K562 (cell line): ENCODE measurements at regions not wholly inside any gene's neighbourhood (a gene's known extent, or its start where the extent isn't known, plus 50 kb on each side); places are given as distances from the start of the nearest gene placed in this dataset.

Experiments
- ATAC-seq: fragments of 200-7000 bp; cut with Tn5 transposase; 3 replicates; pipeline ENCODE4 v1.9.1; 2020; ENCODE audit warnings: moderate library complexity
- BruUV-seq: library from RNA; stranded (reverse); fragments of 400-500 nt; replicated peaks from 2 replicates; lab custom pipeline; 2021; lab: Mats Ljungman, UMichigan
- CTCF ChIA-PET: fragments of 300-600 bp; formaldehyde crosslinking; extraction: SDS; loops from one replicate; lab custom pipeline; 2021; ENCODE audit warnings: low intra/inter-chr PET ratio; lab: Yijun Ruan, JAX
- POLR2A ChIA-PET: fragments of 300-600, 350-650 bp; sonication (Branson Sonifier 250); formaldehyde crosslinking; extraction: SDS; loops from one replicate; lab custom pipeline; 2021; ENCODE audit warnings: antibody characterized with exemption, inconsistent platforms; lab: Yijun Ruan, JAX
- DNase-seq, 4 experiments: peaks; one replicate each; pipeline versions ENCODE4 v3.0.0 to v3.0.0-alpha.2; 2011 to 2018; ENCODE audit warnings: low spot score in 3 of 4, mixed read lengths in 3 of 4; ENCODE audit errors: extremely low read depth in 1 of 4
- FAIRE-seq: peaks from 2 replicates; lab custom pipeline; 2011; peaks lifted over from hg19 to GRCh38; lab: Jason Lieb, UNC
- H2AFZ ChIP-seq: 2 replicates; pipeline ENCODE4 v1.6.0; 2011; ENCODE audit warnings: low read depth, low read length, control low read depth, inconsistent platforms
- H3K27ac ChIP-seq: fragments of 200-600 bp; 3 replicates; pipeline ENCODE4 v1.8.0; 2011; ENCODE audit warnings: low read depth, mild to moderate bottlenecking, control low read depth, inconsistent platforms, low read length, moderate library complexity, mixed read lengths; ENCODE audit errors: extremely low read depth
- H3K27me3 ChIP-seq, 2 experiments: fragments of 300-600 bp in 1 of 2; 2 replicates in 1 of 2; 3 replicates in 1 of 2; pipeline versions ENCODE4 v1.6.0 to v1.8.0; 2011; ENCODE audit warnings: inconsistent platforms in 2 of 2, low read length in 2 of 2, mild to moderate bottlenecking in 1 of 2, mixed read lengths in 1 of 2, moderate library complexity in 1 of 2; ENCODE audit not compliant: control insufficient read depth in 2 of 2, insufficient read depth in 2 of 2
- H3K36me3 ChIP-seq: fragments of 300-600 bp; 3 replicates; pipeline ENCODE4 v1.8.0; 2011; ENCODE audit warnings: mild to moderate bottlenecking, low read length, inconsistent platforms; ENCODE audit not compliant: control insufficient read depth, insufficient read depth
- H3K4me1 ChIP-seq, 2 experiments: fragments of 200-600 bp in 1 of 2; replicated peaks in 1 of 2; 2 replicates in 1 of 2; 3 replicates in 1 of 2; pipeline versions ENCODE4 v1.5.1 to v1.8.0; 2011; ENCODE audit warnings: inconsistent platforms in 2 of 2, low read length in 2 of 2, mild to moderate bottlenecking in 1 of 2, mixed read lengths in 1 of 2, moderate library complexity in 1 of 2; ENCODE audit not compliant: control insufficient read depth in 2 of 2, insufficient read depth in 2 of 2
- H3K4me2 ChIP-seq: 2 replicates; pipeline ENCODE4 v1.6.1; 2011; ENCODE audit warnings: low read length, control low read depth, inconsistent platforms, mixed read lengths; ENCODE audit not compliant: insufficient read depth
- H3K4me3 ChIP-seq: fragments of 200-600 bp; sonication (generic), shearing (Covaris generic); 2 replicates; pipeline ENCODE4 v1.5.1; 2016; ENCODE audit warnings: control low read depth, inconsistent platforms
- H3K79me2 ChIP-seq: fragments of 200-600 bp; 3 replicates; pipeline ENCODE4 v1.8.0; 2011; ENCODE audit warnings: low read length, inconsistent platforms; ENCODE audit not compliant: control insufficient read depth, insufficient read depth
- H3K9ac ChIP-seq, 2 experiments: 2 replicates each; pipeline versions ENCODE4 v1.6.0 to v1.6.1; 2011; ENCODE audit warnings: low read depth in 2 of 2, low read length in 2 of 2, control low read depth in 1 of 2, inconsistent platforms in 1 of 2, mild to moderate bottlenecking in 1 of 2, mixed read lengths in 1 of 2; ENCODE audit not compliant: insufficient read depth in 1 of 2
- H3K9me1 ChIP-seq: one replicate; pipeline ENCODE4 v1.6.0; 2011; ENCODE audit warnings: inconsistent platforms, mild to moderate bottlenecking, low read length, moderate library complexity; ENCODE audit not compliant: control insufficient read depth, insufficient read depth
- H3K9me3 ChIP-seq: replicated peaks from 2 replicates; pipeline ENCODE4 v1.5.1; 2011; ENCODE audit warnings: low read depth, low read length, inconsistent platforms; ENCODE audit not compliant: control insufficient read depth, insufficient read depth
- H4K20me1 ChIP-seq: replicated peaks from 2 replicates; pipeline ENCODE4 v1.6.1; 2011; ENCODE audit warnings: low read length, inconsistent platforms, mixed read lengths; ENCODE audit not compliant: control insufficient read depth, insufficient read depth
- ATF3 ChIP-seq, 2 experiments: fragments of 450-650 bp in 1 of 2; sonication (generic) in 1 of 2; formaldehyde crosslinking in 1 of 2; IDR thresholded peaks in 1 of 2; conservative IDR thresholded peaks in 1 of 2; 2 replicates each; pipeline versions ENCODE4 v1.6.1 to v1.8.1; 2016 to 2023; ENCODE audit warnings: mild to moderate bottlenecking in 2 of 2, moderate library complexity in 2 of 2, inconsistent platforms in 1 of 2, missing genetic modification reagents in 1 of 2
- ETV1 ChIP-seq: fragments of 450-650 bp; conservative IDR thresholded peaks from 2 replicates; pipeline ENCODE4 v1.6.1; 2016; ENCODE audit warnings: missing genetic modification characterization, control low read depth, low read depth, missing compliant biosample characterization
- LEF1 ChIP-seq: fragments of 450-650 bp; IDR thresholded peaks from 2 replicates; pipeline ENCODE4 v1.6.1; 2016; ENCODE audit warnings: mild to moderate bottlenecking
- MAFF ChIP-seq: IDR thresholded peaks from 2 replicates; pipeline ENCODE4 v1.6.1; 2012; ENCODE audit warnings: low read length, improper control_type of control experiment
- NFYB ChIP-seq: IDR thresholded peaks from 2 replicates; pipeline ENCODE4 v1.6.1; 2011; ENCODE audit warnings: mild to moderate bottlenecking, moderate library complexity; ENCODE audit not compliant: insufficient read length; ENCODE audit errors: extremely low read depth
- PATZ1 ChIP-seq: fragments of 250-450 bp; sonication (Bioruptor Pico); IDR thresholded peaks from 2 replicates; pipeline ENCODE4 v1.5.0; 2020; ENCODE audit warnings: mild to moderate bottlenecking, borderline replicate concordance
- SAFB2 ChIP-seq: fragments of 200-400 bp; formaldehyde crosslinking; IDR thresholded peaks from 2 replicates; pipeline ENCODE4 v1.6.1; 2018; ENCODE audit warnings: borderline replicate concordance, low read length, low read depth, moderate library complexity; ENCODE audit not compliant: severe bottlenecking
- SIX5 ChIP-seq, 2 experiments: IDR thresholded peaks; 2 replicates each; pipeline ENCODE4 v1.6.1; 2011; ENCODE audit warnings: low read length in 2 of 2, borderline replicate concordance in 1 of 2, low read depth in 1 of 2, mild to moderate bottlenecking in 1 of 2, moderate library complexity in 1 of 2; ENCODE audit not compliant: insufficient read depth in 1 of 2
- ZKSCAN3 ChIP-seq: fragments of 250-450 bp; sonication (Bioruptor Pico); IDR thresholded peaks from 2 replicates; pipeline ENCODE4 v1.4.0; 2020
- ZNF232 ChIP-seq: sonication (generic); formaldehyde crosslinking; IDR thresholded peaks from 2 replicates; pipeline ENCODE4 v1.8.0; 2022; ENCODE audit warnings: mild to moderate bottlenecking, missing genetic modification reagents
- ZNF3 ChIP-seq: fragments of 250-450 bp; sonication (Bioruptor Pico); IDR thresholded peaks from 2 replicates; pipeline ENCODE4 v1.5.0; 2021; ENCODE audit warnings: mild to moderate bottlenecking, moderate library complexity
- ZNF324 ChIP-seq: fragments of 250-450 bp; sonication (Bioruptor Pico); IDR thresholded peaks from 2 replicates; pipeline ENCODE4 v1.4.0; 2020; ENCODE audit warnings: mild to moderate bottlenecking
- ZNF699 ChIP-seq: fragments of 250-450 bp; sonication (Bioruptor Pico); IDR thresholded peaks from 2 replicates; pipeline ENCODE4 v1.8.0; 2021; ENCODE audit warnings: mild to moderate bottlenecking, moderate library complexity; ENCODE audit not compliant: insufficient replicate concordance
- ZNF77 ChIP-seq: fragments of 250-450 bp; sonication (Bioruptor Pico); IDR thresholded peaks from 2 replicates; pipeline ENCODE4 v1.5.0; 2020
- WGBS: fragments of 100-300 bp; shearing (Covaris generic); methylation state at CpG from one replicate; pipeline ENCODE4 v1.1.6; 2016; ENCODE audit warnings: low coverage, mixed read lengths; ENCODE audit not compliant: insufficient coverage; ENCODE audit errors: missing lambda C conversion rate; 5-methylcytosine and 5-hydroxymethylcytosine counted together
- in situ Hi-C: fragments of 300-500 bp; cut with MboI; formaldehyde crosslinking; loops from 4 replicates; pipeline ENCODE4 v1.15.0; 2018; ENCODE audit warnings: inconsistent platforms, mixed read lengths
- intact Hi-C: fragments of 100-400 bp; cut with micrococcal nuclease; formaldehyde crosslinking; loops from 2 replicates; pipeline ENCODE4 v1.14.2; 2022

- no peak overlapping the region for H3K9ac ChIP-seq
- in situ Hi-C loops (no loop called here), intact Hi-C loops (no loop called here)
- no peak for TF ChIP-seq LEF1
- TF ChIP-seq ZNF232, result no peak
- H3K36me3 ChIP-seq, result no peaks in the 10 kb centered on the region
- no peaks in the 10 kb centered on the region for H4K20me1 ChIP-seq
- H3K4me3 ChIP-seq, result no peak overlapping the region
- FAIRE-seq, result no peak
- no peak for DNase-seq
- CTCF ChIA-PET, result interaction anchor here (0.7 to 1.0 kb wide), 2 partner anchors 264 to 558 kb away, joined by 3 to 4 read pairs; no protein-coding TSS in a partner anchor
- H3K27ac ChIP-seq, result no peak overlapping the region
- WGBS, result 0% methylated on average over 3 of the region's 3 CpGs
- H3K9me3 ChIP-seq, result 0 out of 2 replicates have a peak, but pooled peaks cover 1% of the 10 kb centered on the region
- no peaks in the 10 kb centered on the region for H3K9me1 ChIP-seq
- no peak overlapping the region for H2AFZ ChIP-seq
- no peaks in the 10 kb centered on the region for H3K79me2 ChIP-seq
- no peak overlapping the region for H3K4me2 ChIP-seq
- POLR2A ChIA-PET, result no interaction called here
- ATAC-seq, result no peak
- no peaks in the 10 kb centered on the region for H3K4me1 ChIP-seq
- no peaks in the 10 kb centered on the region for H3K27me3 ChIP-seq
- no TSS peak for BruUV-seq
These were observed 344.6 kb upstream of the LCORL start for GRCh38 chr4:18366136-18366535.

GRCh38 chr4:18343581-18343980 lies 322.0 kb upstream of the LCORL start:
- Histone ChIP-seq H3K9me3 (0 out of 2 replicates have a peak, but pooled peaks cover 2% of the 10 kb centered on the region), H3K9ac (no peak overlapping the region), H3K4me1 (no peaks in the 10 kb centered on the region), H3K4me3 (no peak overlapping the region), H3K27me3 (no peaks in the 10 kb centered on the region), H3K27ac (no peak overlapping the region), H3K4me2 (no peak overlapping the region), H4K20me1 (no peaks in the 10 kb centered on the region), H3K36me3 (no peaks in the 10 kb centered on the region), H3K79me2 (no peaks in the 10 kb centered on the region), H3K9me1 (no peaks in the 10 kb centered on the region), H2AFZ (no peak overlapping the region)
- intact Hi-C loops (no loop called here), in situ Hi-C loops (no loop called here)
- under 1% methylated on average over 7 of the region's 7 CpGs for WGBS
- ChIA-PET CTCF (no interaction called here), POLR2A (no interaction called here)
- no peak for ATAC-seq
- no peak for FAIRE-seq
- BruUV-seq, result no TSS peak
- no peak for DNase-seq
- no peak for TF ChIP-seq ZNF324 (CRISPR knock-in tag)
- TF ChIP-seq ETV1 (tag), result no peak
- no peak for TF ChIP-seq SIX5 (IDR thresholded peaks at IDR 0.05; ENCODE audit: borderline replicate concordance in 1 of 2, insufficient read depth in 1 of 2, low read depth in 1 of 2, low read length in 2 of 2)
- no peak for TF ChIP-seq ZKSCAN3
- TF ChIP-seq ZNF77 (CRISPR knock-in tag), result no peak
- no peak for TF ChIP-seq SAFB2
- no peak for TF ChIP-seq ZNF3 (CRISPR knock-in tag)
- TF ChIP-seq MAFF, result no peak
- TF ChIP-seq ZNF699, result no peak
- no peak for TF ChIP-seq NFYB
- TF ChIP-seq PATZ1, result no peak
- TF ChIP-seq ATF3 (IDR thresholded peaks at IDR 0.05), result no peak
- TF ChIP-seq ATF3 (CRISPR knock-in tag; conservative IDR thresholded peaks at IDR 0.05), result no peak
